GM12872 (cell line): ENCODE measurements at regions not wholly inside any gene's neighbourhood (a gene's known extent, or its start where the extent isn't known, plus 50 kb on each side); places are given as distances from the start of the nearest gene placed in this dataset.

Experiments used
- TF ChIP-seq, protein P1 (sequence below): IDR thresholded peaks from 3 replicates; pipeline ENCODE4 v1.5.1; 2011; ENCODE audit warnings: low read depth, mild to moderate bottlenecking, low read length, moderate library complexity; ENCODE audit not compliant: insufficient read depth

DNA sequence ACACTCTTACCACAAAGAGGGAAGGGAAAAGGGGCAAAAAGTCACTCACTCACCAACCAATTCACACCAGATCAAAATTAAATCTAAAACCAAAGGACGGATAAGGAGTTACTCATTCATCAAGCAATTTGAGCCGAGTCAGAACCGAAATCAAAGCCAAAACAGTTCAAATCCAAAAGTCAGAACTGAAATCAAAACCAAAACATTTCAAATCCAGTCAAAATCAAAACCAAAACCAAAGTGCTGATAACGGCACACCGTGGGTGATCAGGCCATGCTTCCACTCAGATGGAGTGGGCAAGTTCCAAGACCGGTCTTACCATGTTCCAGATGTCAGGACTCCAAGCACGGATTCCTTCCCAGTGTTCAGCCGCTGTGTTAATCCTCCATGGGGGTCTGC, 139.5 kb downstream of the SLC38A6 start:
- TF ChIP-seq, protein P1, sequence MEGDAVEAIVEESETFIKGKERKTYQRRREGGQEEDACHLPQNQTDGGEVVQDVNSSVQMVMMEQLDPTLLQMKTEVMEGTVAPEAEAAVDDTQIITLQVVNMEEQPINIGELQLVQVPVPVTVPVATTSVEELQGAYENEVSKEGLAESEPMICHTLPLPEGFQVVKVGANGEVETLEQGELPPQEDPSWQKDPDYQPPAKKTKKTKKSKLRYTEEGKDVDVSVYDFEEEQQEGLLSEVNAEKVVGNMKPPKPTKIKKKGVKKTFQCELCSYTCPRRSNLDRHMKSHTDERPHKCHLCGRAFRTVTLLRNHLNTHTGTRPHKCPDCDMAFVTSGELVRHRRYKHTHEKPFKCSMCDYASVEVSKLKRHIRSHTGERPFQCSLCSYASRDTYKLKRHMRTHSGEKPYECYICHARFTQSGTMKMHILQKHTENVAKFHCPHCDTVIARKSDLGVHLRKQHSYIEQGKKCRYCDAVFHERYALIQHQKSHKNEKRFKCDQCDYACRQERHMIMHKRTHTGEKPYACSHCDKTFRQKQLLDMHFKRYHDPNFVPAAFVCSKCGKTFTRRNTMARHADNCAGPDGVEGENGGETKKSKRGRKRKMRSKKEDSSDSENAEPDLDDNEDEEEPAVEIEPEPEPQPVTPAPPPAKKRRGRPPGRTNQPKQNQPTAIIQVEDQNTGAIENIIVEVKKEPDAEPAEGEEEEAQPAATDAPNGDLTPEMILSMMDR: no peak

DNA sequence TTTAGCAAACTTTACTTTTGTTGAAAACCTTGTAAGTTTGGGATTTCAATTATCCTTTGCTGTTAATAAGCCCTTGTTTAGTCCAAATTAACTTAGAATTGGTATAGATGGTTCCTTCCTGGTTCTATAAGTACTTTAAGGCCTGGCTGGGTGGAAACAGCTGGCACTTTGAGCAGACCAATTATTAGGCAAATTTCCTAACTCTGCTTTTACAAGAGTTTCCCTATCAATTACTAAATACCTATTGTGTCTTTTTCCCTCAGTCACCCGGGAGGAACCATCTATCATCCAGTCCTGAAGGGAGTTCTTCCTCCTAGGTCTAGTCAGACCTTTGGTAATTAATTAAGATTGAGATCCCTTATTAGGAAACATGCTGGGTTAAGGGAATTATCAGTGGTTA, 138.0 kb downstream of the SLC38A6 start:
- TF ChIP-seq, protein P1: no peak

GRCh38 chr14:61116369-61116768, 135.3 kb downstream of the SLC38A6 start:
- TF ChIP-seq, protein P1: no peak

GRCh38 chr14:61113561-61114225, 132.6 kb downstream of the SLC38A6 start:
- TF ChIP-seq, protein P1: no peak

GRCh38 chr14:61112506-61112905, 131.5 kb downstream of the SLC38A6 start:
- TF ChIP-seq, protein P1: no peak

- TF ChIP-seq, protein P1: no peak
Measured at GRCh38 chr14:61111731-61112130, 130.7 kb downstream of the SLC38A6 start.

DNA sequence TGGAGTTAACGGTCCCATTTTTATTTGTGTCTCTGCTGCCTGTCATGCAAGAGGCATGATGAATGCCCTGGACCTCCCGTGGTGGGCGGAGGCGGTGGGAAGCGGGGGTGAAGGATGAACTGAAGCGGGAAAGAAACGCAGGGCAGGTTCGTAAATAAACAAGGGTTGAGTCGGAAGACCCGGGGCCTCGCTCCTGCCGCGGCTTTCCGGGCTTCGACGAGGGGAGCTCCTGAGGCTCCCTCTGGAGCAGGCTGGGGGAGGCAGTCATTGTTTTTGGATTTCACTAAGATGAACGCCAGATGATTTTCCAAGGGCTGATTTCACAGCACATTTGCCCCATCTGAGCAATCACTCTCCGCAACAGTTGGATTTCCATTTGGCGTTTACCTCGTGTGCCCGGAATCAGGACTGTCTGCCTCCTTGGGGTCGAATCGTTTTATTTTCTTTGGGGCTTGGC, 130.2 kb downstream of the SLC38A6 start:
- TF ChIP-seq, protein P1: no peak
